DMS 273 treated with DMSO at 0.1 percent for 48 hours (cell line): ENCODE measurements at regions not wholly inside any gene's neighbourhood (a gene's known extent, or its start where the extent isn't known, plus 50 kb on each side); places are given as distances from the start of the nearest gene placed in this dataset.
"Not testable (repeated sequence)": the region's sequence is repeated elsewhere in the genome, so short reads cannot be mapped to it uniquely, and the experiment has no call there.

Experiments
- DNase-seq: peaks from one replicate; lab custom pipeline; 2025; lab: John Stamatoyannopoulos, UW

- DNase-seq: no peak
Measured at GRCh38 chr2:131584380-131584779, 56.7 kb downstream of the CCDC74A start.

GRCh38 chr2:131584940-131585339, 57.3 kb downstream of the CCDC74A start:
- DNase-seq: no peak

- DNase-seq: no peak
Measured at GRCh38 chr2:131588152-131588873, 60.6 kb downstream of the CCDC74A start.

- not testable (repeated sequence) for DNase-seq
Measured at GRCh38 chr2:131589126-131589525, 61.4 kb downstream of the CCDC74A start.

GRCh38 chr2:131590366-131590765, 62.7 kb downstream of the CCDC74A start:
- DNase-seq: no peak

- no peak for DNase-seq
Measured at GRCh38 chr2:131590896-131591295, 63.2 kb downstream of the CCDC74A start.

GRCh38 chr2:131596561-131596960, 68.9 kb downstream of the CCDC74A start:
- DNase-seq: not testable (repeated sequence)

- DNase-seq: not testable (repeated sequence)
Measured at GRCh38 chr2:131602444-131602843, 74.8 kb downstream of the CCDC74A start.

- not testable (repeated sequence) for DNase-seq
Measured at GRCh38 chr2:131604652-131605051, 77.0 kb downstream of the CCDC74A start.

GRCh38 chr2:131606366-131606765, 78.7 kb downstream of the CCDC74A start:
- DNase-seq: not testable (repeated sequence)

GRCh38 chr2:131607056-131607455, 79.4 kb downstream of the CCDC74A start:
- DNase-seq: not testable (repeated sequence)

GRCh38 chr2:131614539-131614938, 86.9 kb downstream of the CCDC74A start:
- DNase-seq: not testable (repeated sequence)

- DNase-seq: not testable (repeated sequence)
Measured at GRCh38 chr2:131618320-131618719, 90.6 kb downstream of the CCDC74A start.

GRCh38 chr2:131622874-131623273, 95.2 kb downstream of the CCDC74A start:
- DNase-seq: not testable (repeated sequence)

- DNase-seq: not testable (repeated sequence)
Measured at GRCh38 chr2:131626011-131626410, 98.3 kb downstream of the CCDC74A start.

GRCh38 chr2:131626565-131626964, 98.9 kb downstream of the CCDC74A start:
- not testable (repeated sequence) for DNase-seq

GRCh38 chr2:131627777-131628176, 100.1 kb downstream of the CCDC74A start:
- not testable (repeated sequence) for DNase-seq

GRCh38 chr2:131631648-131632047, 104.0 kb downstream of the CCDC74A start:
- not testable (repeated sequence) for DNase-seq

GRCh38 chr2:131633405-131633804, 105.7 kb downstream of the CCDC74A start:
- DNase-seq: not testable (repeated sequence)

- DNase-seq: not testable (repeated sequence)
Measured at GRCh38 chr2:131633827-131634695, 106.4 kb downstream of the CCDC74A start.

- DNase-seq: no peak
Measured at GRCh38 chr2:131635611-131636010, 107.9 kb downstream of the CCDC74A start.

GRCh38 chr2:131636704-131637308, 109.1 kb downstream of the CCDC74A start:
- not testable (repeated sequence) for DNase-seq
